ENCODE measurements at regions not wholly inside any gene's neighbourhood (a gene's known extent, or its start where the extent isn't known, plus 50 kb on each side); places are given as distances from the start of the nearest gene placed in this dataset.

- no peak for DNase-seq (ENCODE audit: low spot score)
- Mint-ChIP-seq H3K4me1 (peaks cover 6% of the 10 kb centered on the region), H3K4me3 (no peak overlapping the region), H3K27ac (no peak overlapping the region), H3K27me3 (ENCODE audit: low read depth) (no peaks in the 10 kb centered on the region), H3K36me3 (peaks cover 11% of the 10 kb centered on the region), H3K9me3 (peaks cover 28% of the 10 kb centered on the region)
- ChIA-PET POLR2A (no interaction called here), CTCF (no interaction called here)
- TF ChIP-seq AFF4 (CRISPR knock-in tag; IDR thresholded peaks at IDR 0.05; ENCODE audit: borderline replicate concordance), result no peak
- ATAC-seq, result no peak
Observed at GRCh38 chr2:175817221-175817620, 184.8 kb downstream of the LNPK start.

GRCh38 chr2:175815537-175815936 lies 186.5 kb downstream of the LNPK start:
- DNase-seq (ENCODE audit: low spot score) (no peak), ATAC-seq (no peak)
- H3K4me3 Mint-ChIP-seq, result no peak overlapping the region
- H3K36me3 Mint-ChIP-seq, result peaks cover 11% of the 10 kb centered on the region
- peaks cover 28% of the 10 kb centered on the region for H3K9me3 Mint-ChIP-seq
- no peaks in the 10 kb centered on the region for H3K4me1 Mint-ChIP-seq
- ChIA-PET CTCF (no interaction called here), POLR2A (no interaction called here)
- TF ChIP-seq, protein P1, sequence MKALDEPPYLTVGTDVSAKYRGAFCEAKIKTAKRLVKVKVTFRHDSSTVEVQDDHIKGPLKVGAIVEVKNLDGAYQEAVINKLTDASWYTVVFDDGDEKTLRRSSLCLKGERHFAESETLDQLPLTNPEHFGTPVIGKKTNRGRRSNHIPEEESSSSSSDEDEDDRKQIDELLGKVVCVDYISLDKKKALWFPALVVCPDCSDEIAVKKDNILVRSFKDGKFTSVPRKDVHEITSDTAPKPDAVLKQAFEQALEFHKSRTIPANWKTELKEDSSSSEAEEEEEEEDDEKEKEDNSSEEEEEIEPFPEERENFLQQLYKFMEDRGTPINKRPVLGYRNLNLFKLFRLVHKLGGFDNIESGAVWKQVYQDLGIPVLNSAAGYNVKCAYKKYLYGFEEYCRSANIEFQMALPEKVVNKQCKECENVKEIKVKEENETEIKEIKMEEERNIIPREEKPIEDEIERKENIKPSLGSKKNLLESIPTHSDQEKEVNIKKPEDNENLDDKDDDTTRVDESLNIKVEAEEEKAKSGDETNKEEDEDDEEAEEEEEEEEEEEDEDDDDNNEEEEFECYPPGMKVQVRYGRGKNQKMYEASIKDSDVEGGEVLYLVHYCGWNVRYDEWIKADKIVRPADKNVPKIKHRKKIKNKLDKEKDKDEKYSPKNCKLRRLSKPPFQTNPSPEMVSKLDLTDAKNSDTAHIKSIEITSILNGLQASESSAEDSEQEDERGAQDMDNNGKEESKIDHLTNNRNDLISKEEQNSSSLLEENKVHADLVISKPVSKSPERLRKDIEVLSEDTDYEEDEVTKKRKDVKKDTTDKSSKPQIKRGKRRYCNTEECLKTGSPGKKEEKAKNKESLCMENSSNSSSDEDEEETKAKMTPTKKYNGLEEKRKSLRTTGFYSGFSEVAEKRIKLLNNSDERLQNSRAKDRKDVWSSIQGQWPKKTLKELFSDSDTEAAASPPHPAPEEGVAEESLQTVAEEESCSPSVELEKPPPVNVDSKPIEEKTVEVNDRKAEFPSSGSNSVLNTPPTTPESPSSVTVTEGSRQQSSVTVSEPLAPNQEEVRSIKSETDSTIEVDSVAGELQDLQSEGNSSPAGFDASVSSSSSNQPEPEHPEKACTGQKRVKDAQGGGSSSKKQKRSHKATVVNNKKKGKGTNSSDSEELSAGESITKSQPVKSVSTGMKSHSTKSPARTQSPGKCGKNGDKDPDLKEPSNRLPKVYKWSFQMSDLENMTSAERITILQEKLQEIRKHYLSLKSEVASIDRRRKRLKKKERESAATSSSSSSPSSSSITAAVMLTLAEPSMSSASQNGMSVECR (CRISPR knock-in tag; IDR thresholded peaks at IDR 0.05; ENCODE audit: borderline replicate concordance), result no peak
- TF ChIP-seq CBFB (CRISPR knock-in tag; IDR thresholded peaks at IDR 0.05; ENCODE audit: low read depth) (no peak), MLX (CRISPR knock-in tag; IDR thresholded peaks at IDR 0.05) (no peak), TEAD1 (CRISPR knock-in tag; IDR thresholded peaks at IDR 0.05) (no peak)
- TF ChIP-seq, protein P2, sequence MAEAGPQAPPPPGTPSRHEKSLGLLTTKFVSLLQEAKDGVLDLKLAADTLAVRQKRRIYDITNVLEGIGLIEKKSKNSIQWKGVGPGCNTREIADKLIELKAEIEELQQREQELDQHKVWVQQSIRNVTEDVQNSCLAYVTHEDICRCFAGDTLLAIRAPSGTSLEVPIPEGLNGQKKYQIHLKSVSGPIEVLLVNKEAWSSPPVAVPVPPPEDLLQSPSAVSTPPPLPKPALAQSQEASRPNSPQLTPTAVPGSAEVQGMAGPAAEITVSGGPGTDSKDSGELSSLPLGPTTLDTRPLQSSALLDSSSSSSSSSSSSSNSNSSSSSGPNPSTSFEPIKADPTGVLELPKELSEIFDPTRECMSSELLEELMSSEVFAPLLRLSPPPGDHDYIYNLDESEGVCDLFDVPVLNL (CRISPR knock-in tag; IDR thresholded peaks at IDR 0.05; ENCODE audit: borderline replicate concordance, low read depth), result no peak
- no peaks in the 10 kb centered on the region for H3K27me3 Mint-ChIP-seq (ENCODE audit: low read depth)
- no peak overlapping the region for H3K27ac Mint-ChIP-seq

GRCh38 chr2:175811971-175812370 lies 190.1 kb downstream of the LNPK start:
- TF ChIP-seq NFE2L1 (CRISPR knock-in tag; IDR thresholded peaks at IDR 0.05), result no peak
- CTCF ChIA-PET, result no interaction called here
- POLR2A ChIA-PET, result no interaction called here
- no peak for ATAC-seq
- no peak for DNase-seq (ENCODE audit: low spot score)
- Mint-ChIP-seq H3K4me1 (no peaks in the 10 kb centered on the region), H3K9me3 (peaks cover 23% of the 10 kb centered on the region), H3K36me3 (peaks cover 8% of the 10 kb centered on the region), H3K4me3 (no peak overlapping the region), H3K27me3 (ENCODE audit: low read depth) (no peaks in the 10 kb centered on the region), H3K27ac (no peak overlapping the region)

GRCh38 chr2:175808858-175809257 lies 193.2 kb downstream of the LNPK start:
- TF ChIP-seq, protein P3, sequence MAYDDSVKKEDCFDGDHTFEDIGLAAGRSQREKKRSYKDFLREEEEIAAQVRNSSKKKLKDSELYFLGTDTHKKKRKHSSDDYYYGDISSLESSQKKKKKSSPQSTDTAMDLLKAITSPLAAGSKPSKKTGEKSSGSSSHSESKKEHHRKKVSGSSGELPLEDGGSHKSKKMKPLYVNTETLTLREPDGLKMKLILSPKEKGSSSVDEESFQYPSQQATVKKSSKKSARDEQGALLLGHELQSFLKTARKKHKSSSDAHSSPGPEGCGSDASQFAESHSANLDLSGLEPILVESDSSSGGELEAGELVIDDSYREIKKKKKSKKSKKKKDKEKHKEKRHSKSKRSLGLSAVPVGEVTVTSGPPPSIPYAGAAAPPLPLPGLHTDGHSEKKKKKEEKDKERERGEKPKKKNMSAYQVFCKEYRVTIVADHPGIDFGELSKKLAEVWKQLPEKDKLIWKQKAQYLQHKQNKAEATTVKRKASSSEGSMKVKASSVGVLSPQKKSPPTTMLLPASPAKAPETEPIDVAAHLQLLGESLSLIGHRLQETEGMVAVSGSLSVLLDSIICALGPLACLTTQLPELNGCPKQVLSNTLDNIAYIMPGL (CRISPR knock-in tag; IDR thresholded peaks at IDR 0.05), result no peak
- TF ChIP-seq JAZF1 (CRISPR knock-in tag; IDR thresholded peaks at IDR 0.05) (no peak), TCF7 (CRISPR knock-in tag; IDR thresholded peaks at IDR 0.05; ENCODE audit: low read depth) (no peak), TP53 (CRISPR knock-in tag; IDR thresholded peaks at IDR 0.05) (no peak), FOXP1 (CRISPR knock-in tag; IDR thresholded peaks at IDR 0.05; ENCODE audit: borderline replicate concordance) (no peak), ZNF121 (CRISPR knock-in tag; IDR thresholded peaks at IDR 0.05) (no peak), ZNF423 (CRISPR knock-in tag; IDR thresholded peaks at IDR 0.05) (no peak), ATF1 (CRISPR knock-in tag; IDR thresholded peaks at IDR 0.05) (no peak)
- TF ChIP-seq, protein P2 (CRISPR knock-in tag; IDR thresholded peaks at IDR 0.05; ENCODE audit: borderline replicate concordance, low read depth), result no peak
- ATAC-seq (no peak), DNase-seq (ENCODE audit: low spot score) (no peak)
- H3K4me3 Mint-ChIP-seq, result no peak overlapping the region
- H3K36me3 Mint-ChIP-seq, result no peaks in the 10 kb centered on the region
- no peaks in the 10 kb centered on the region for H3K9me3 Mint-ChIP-seq
- H3K27me3 Mint-ChIP-seq (ENCODE audit: low read depth), result no peaks in the 10 kb centered on the region
- CTCF ChIA-PET, result no interaction called here
- POLR2A ChIA-PET, result no interaction called here
- H3K4me1 Mint-ChIP-seq, result peaks cover 5% of the 10 kb centered on the region
- H3K27ac Mint-ChIP-seq, result no peak overlapping the region
